ENCODE measurements at regions not wholly inside any gene's neighbourhood (a gene's known extent, or its start where the extent isn't known, plus 50 kb on each side); places are given as distances from the start of the nearest gene placed in this dataset.
"Not testable (repeated sequence)": the region's sequence is repeated elsewhere in the genome, so short reads cannot be mapped to it uniquely, and the experiment has no call there.

DNA sequence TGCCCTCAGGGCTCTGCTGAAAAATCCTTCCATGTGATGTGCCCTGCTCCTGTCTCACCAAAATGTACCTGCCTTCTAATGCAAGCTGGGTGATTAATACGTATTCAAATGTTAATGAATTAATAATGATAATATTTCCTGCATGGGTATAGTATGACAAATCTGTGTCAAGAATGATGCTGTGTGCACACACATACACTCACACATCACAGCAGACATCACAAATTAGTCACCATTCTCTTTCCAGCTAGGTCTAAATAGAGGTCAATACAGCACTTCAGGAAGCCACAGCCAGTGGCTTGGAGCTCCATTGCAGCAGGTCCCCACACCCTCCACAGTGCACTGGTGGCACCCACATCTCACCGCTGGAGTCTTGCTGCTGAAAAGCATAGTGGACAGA is 681.2 kb upstream of the NRP1 start:
- DNase-seq (ENCODE audit: low read depth in 2 of 2), result no peak

DNA sequence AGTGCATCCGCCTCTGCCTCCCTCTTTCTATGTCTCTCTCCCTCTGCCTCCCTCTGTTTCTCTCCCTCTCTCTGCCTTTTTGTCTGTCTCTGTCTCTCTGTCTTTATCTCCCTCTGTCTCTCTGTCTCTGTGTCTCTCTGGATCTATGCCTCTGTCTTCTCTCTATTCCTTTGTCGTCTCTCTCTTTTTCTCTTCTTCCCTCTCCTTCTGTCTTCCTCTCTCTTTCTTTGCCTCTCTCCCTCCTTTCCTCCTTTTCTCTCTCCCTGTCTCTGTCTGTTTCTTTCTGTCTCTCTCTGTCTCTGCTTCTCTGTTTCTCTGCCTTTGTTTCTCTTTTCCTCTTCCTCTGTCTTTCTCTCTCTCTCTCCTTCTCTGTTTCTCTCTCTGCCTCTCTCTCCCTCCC is 678.8 kb upstream of the NRP1 start:
- no peak for DNase-seq (ENCODE audit: low read depth in 2 of 2)

DNA sequence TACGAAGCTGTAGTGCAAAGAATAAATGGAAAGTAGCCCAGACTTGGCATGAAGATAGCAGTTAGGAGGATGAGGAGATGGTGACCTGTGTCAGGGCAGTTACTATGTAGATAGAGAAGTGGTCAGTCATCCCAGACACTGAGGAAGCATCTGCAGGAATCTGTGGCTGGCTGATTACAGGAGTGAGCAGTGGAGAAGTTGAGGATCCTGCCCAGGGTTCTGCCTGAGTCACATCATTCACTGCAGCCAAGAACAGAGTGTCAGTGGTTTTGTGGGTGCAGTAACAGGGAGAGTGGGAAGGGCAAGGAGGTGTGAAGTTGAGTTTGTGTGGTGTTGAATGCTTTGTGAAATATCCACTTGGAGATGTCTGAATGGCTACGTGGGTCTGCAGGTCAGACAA is 676.4 kb upstream of the NRP1 start:
- DNase-seq (ENCODE audit: low read depth in 2 of 2), result peak in 1 of 2 donors; percentile 9

DNA sequence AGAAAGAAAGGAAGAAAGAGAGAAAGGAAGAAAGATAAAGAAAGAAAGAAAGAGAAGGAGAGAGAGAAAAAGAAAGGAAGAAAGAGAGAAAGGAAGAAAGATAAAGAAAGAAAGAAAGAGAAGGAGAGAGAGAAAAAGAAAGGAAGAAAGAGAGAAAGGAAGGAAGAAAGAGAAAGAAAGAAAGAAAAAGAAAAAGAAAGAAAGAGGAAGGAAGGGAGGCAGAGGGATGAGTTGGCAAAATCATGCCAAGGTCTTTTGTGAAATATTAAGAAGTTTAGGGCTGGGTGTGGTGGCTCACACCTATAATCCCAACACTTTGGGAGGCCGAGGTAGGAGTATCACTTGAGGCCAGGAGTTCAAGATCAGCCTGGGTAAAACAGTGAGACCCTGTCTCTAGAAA is 675.8 kb upstream of the NRP1 start:
- not testable (repeated sequence) for DNase-seq (ENCODE audit: low read depth in 2 of 2)

DNA sequence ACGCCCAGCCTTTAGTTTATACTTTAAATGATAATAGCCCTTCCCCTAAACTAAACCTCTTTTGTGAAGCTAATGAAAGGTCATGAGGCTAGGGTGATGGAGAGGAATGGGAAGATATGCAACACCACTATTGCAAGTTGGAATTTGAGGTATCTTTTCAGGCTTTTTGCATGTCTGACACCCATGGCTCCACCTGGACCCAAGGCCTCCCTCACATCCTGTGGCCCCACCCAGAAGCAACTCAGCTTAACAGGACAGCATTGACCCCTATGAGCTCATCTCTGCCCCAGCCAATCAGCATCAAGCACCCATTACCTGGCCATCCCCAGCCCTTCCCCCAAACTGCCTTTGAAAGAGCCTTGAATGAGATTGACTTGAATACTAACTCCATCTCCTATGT is 674.2 kb upstream of the NRP1 start:
- DNase-seq (ENCODE audit: low read depth in 2 of 2), result no peak

DNA sequence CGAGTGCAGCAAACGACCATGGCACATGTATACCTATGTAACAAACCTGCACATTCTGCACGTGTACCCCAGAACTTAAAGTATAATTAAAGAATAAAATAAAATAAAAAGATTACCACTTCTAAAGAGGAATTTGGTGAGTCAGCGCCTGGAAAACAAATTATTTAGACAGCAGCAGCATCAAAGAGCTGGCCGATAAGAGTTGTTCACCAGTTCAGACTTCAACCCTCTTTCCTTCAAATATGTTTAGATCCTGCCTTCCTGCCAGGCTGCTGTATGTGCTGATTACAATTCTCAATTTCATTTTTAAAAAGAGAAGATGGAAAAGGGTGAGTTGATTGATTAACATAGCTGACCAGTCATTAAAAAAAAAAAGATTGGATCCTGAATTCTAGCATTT is 672.0 kb upstream of the NRP1 start:
- DNase-seq (ENCODE audit: low read depth in 2 of 2), result no peak

DNA sequence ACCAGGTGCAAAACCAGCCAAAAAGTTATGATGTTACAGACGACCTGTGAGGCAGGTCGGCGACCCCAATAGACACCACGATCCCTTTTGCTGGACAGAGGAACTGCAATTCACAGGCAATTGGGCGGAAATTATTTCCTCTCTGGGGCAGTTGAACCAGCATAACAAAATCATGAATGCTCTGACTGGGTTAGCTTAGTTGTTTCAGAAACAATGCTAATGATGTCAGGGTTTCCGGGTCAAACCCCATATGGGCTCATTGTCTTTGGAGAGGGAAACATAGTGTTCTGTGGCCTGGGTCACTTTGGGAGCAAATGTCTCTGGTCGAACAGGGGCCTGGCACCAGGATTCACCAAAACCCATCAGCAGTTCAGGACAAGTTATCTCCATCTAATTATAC is 669.1 kb upstream of the NRP1 start:
- DNase-seq (ENCODE audit: low read depth in 2 of 2), result peak in 1 of 2 donors; percentile 87

DNA sequence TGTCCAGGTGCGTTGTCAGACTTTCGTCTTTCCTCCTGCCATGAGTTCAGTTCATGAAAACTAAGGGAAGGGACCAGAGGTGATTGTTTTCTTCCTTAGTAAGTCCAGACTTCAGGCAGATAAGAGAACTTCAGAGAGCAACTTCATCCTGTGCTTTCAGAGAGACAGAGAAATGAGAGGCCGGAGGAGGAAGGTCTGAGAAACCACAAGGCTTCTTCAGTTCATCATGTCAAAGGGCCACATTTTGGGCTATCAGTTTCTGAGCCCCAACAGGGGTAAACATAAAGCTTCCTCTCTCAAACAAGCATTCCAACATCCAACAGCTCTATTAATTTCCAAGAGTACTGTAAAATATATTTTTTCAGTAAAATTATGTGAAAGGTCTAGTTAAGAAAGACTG is 668.4 kb upstream of the NRP1 start:
- DNase-seq (ENCODE audit: low read depth in 2 of 2), result no peak

DNA sequence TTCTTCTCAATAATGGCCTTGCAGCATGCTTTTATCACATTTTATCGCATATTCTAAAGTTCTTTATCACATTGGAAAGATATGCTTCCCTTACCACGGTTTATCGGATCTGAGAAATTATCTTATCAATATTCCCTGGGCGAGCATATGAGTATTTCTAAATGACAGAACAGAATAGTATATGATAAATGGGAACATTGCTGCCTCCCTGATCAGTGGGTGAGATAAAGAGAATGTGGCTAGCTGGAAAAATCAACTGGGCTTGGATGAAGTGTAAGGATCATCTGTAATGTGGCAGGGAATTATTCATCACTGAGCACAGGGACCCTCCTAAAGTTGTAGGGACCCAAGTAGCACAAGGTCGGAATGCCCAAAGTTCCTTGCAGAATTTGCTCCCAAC is 667.4 kb upstream of the NRP1 start:
- DNase-seq (ENCODE audit: low read depth in 2 of 2), result no peak

DNA sequence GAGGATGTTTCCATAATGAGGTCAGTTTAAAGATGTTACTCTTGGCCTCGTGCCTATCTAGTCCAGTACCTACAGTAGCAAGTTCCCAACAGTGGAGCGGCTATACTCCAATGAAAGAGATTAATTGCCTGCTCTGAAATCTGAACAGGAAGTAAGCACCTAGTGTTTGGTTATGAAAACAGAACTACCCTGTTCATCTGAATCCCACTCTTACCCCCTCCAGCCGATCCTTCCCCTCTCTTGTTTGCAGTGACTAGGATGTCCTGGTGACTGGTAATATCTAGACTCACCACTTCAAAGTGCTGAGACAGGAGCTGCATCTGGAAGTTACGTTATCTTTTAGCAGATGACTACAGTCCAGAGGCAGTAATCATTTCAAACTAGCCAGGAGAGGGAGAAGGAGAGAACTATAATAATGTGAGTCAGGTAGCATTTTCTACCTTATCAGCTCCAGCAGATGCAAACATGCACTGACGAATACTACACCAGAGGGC is 666.7 kb upstream of the NRP1 start:
- no peak for DNase-seq (ENCODE audit: low read depth in 2 of 2)

DNA sequence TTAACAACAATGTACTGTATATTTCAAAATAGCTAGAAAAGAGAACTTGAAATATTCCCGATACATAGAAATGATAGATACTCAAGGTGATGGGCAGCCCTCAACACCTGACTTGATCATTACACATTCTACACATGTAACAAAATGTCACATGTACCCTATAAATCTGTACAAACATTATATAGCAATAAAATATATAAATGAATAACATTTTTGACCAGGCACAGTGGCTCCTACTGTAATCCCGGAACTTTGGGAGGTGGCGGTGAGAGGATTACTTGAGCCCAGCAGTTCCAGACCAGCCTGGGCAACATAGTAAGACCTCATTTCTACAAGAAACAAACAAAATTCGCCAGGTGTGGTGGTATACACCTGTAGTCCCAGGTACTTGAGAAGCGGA is 659.5 kb upstream of the NRP1 start:
- DNase-seq (ENCODE audit: low read depth in 2 of 2), result no peak

DNA sequence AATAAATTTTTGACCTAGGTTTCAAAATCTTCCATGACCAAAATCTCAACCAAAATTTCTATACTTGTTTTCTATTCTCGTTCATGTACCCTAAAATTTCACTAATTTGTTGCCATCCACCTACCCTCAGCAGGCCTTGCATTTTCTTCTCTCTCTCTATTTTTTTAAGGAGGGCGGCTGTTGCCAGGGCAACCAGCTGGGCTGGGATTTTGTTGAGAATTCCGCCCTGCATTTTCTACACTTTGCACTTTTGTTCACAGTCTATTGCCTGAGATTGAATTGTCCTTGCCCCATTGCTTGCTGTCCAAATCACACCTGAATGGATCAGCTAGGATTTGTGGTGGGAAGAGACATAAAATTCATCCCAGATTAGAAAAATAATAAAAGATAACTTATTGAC is 657.5 kb upstream of the NRP1 start:
- DNase-seq (ENCODE audit: low read depth in 2 of 2), result no peak

DNA sequence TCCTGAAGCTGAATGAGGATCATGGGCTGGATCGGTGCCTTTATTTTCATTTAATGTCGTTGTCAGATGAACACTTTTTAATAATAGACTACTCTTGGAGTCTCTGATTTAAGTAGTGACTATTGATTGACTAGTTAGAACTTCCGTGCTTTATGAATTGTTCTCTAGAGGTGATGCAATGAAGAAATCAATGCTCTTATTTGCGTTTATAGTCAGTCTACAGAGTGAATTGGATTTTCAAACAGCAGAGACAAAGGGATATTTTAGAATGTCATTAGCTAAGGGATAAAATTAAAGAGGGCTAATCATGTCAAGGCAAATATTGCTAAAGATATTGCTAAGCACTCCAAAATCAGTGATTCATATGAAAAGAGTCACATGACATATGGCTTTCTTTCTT is 652.0 kb upstream of the NRP1 start:
- no peak for DNase-seq (ENCODE audit: low read depth in 2 of 2)

DNA sequence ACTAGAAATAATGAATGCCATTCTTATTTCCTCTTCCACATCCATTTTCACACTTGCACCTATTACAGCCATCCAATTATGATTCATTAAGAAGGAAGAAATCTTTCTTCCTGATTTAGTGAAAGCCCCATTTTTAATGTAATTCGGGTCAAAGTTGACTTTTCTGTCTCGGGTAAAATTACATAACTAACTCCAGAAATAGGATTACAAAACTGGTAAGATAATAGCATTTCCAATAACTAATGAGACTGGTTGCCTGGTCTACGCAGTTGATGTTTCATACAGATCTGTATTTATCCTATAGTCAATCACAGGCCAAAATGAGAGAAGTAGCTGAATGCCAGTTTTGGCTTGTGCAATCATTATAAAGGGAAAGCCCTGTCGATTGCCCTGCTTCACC is 651.5 kb upstream of the NRP1 start:
- DNase-seq (ENCODE audit: low read depth in 2 of 2), result no peak

DNA sequence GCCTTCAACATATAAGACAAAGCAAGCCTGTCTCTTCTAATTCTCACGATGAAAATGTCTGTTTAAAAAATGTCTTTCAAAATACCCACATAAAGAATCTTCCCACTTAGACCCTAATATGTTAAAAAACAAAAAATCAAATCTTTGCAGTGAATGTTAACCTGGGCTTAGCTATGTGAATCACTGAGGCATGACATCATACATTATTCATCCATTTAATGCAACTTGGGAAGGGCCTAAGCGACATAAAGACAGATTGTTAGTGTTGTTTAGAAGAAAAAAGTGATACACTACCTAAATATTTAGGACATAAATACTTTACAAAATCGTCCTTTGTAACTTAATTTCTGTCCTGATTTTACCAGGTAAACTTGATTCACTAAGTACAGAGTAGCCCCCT is 648.5 kb upstream of the NRP1 start:
- DNase-seq (ENCODE audit: low read depth in 2 of 2), result no peak

DNA sequence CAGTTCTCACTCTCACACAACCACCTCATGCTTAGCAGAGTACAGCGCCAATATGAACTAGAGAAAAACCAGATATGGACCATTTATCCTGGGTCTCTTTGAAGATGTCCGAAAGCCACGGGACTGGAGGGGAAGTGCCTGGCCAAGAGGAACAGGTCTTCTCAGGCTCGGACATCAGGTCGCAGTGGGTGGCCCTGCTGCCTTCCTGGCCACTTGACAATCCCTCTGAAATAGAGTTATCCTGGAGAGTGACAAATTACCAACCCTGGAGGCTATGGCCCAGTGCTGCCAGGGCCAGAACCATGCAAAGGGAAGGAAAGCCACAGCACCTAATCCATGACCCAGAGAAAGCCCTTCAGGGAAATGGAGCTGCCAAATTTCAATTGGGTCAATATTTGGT is 646.8 kb upstream of the NRP1 start:
- DNase-seq (ENCODE audit: low read depth in 2 of 2), result no peak

DNA sequence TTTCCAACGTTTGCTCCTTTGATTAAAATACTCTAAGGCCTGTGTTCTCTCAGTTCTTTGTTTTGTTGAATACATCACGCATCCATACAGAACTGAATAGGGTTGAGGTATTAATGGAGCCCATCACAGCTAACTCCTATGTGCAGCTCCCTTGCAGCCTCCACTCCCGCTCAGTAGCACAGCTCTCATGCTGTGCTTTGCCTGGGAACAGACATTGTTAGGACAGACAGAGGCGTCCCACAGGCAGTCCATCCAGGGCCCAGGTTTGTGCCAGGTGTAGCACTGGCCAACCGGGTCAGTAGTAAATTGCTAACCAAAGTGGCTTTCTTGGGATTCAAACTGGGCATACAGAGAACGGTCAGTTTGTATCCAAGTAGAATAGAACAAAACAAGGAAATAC is 644.7 kb upstream of the NRP1 start:
- no peak for DNase-seq (ENCODE audit: low read depth in 2 of 2)

DNA sequence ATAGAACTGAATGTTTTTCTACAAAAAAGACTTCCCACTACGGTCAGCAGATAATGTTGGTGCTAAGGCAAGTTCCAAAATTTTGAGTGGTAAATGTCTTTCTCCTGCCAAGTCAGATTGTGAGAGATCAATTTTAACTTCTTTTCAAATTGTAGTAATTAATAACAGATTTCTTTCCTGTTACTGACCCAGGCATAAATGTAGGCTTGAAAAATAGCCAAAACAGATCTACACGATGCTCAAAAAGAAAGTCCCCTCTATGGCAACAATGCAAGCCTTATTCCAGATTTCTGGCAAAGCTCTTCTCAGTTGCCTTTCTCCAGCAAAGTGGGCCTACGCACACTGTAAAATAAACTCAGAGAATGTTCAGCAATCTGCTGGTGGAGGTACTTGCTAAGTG is 641.0 kb upstream of the NRP1 start:
- DNase-seq (ENCODE audit: low read depth in 2 of 2), result no peak

DNA sequence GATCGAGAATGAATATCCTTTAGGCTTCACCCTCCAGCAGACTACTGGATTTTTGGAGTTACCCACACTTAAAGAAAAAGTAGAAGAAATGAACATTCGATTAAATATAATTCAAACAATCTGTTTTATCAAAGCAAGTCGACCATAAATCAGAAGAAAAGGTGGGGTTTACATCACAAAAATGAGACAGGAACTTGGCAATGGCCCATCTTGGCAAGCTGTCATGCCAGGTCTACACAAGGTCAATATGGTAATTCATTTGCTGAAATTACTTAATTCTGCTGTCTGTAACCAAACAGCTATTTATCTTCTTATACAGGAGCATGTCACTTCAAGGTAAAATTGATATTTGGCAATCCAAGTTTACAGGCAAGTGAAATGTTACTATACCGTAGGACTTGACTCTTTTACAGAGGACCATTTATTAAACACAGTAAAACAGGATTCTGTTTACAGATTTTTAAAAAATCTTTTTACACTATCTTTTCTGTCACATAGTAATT is 640.6 kb upstream of the NRP1 start:
- no peak for DNase-seq (ENCODE audit: low read depth in 2 of 2)

DNA sequence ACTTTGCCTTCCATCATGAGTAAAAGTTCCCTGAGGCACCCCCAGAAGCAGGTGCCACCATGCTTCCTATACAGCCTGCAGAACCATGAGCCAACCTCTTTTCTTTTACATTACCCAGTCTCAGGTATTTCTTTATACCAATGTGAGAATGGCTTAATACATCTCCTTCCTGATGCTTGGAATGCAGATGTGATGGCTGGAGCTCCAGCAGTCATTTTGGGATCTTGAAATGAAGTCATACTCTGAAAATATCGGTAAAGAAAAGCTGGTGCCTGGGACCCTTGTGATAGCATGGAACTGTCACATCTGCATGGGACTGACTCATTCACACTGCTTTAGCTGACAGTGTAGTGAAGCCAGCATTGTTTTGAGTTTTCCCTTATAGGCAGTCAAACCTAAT is 634.5 kb upstream of the NRP1 start:
- DNase-seq (ENCODE audit: low read depth in 2 of 2), result no peak

DNA sequence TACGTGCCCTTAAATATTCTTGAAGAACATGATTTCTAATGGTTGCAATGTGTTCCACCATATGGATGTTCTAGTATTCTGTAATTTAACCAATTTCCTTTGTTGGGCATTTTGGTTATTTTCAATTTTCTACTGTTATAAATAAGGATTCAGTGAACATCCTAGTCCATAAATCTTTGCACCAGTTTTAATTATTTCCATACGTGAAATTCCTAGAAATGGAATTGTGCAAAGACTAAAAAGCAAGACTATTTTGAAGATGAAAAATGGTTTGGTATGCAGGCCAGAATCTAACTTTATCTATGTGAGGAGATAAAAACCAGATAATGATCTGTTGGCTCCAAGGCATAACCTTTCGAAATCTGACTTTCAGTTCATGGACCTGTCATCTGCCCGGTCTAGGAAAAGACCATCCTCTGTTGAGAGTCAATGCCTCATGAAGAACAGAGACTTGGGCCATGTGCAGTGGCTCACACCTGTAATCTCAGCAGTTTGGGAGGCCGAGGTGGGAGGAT is 633.2 kb upstream of the NRP1 start:
- DNase-seq (ENCODE audit: low read depth in 2 of 2), result no peak

DNA sequence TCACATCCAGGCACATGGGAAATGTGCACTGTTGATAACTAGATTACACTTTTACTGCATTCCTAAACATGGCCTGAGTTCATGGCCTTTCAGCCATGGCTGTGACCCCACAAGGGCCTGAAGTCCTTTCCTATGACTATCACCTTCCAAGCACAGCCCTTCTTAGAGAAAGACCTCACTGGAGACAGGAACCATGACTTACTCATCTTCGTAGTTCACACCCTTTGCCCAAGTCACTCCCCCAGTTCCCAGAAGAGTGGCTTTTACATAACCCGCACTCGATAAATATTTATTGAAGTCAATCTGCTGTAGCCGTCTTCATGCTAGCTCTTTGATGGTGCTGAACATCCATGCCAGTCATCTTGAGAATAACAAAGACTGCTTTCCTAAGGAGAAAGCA is 632.5 kb upstream of the NRP1 start:
- DNase-seq (ENCODE audit: low read depth in 2 of 2), result no peak

DNA sequence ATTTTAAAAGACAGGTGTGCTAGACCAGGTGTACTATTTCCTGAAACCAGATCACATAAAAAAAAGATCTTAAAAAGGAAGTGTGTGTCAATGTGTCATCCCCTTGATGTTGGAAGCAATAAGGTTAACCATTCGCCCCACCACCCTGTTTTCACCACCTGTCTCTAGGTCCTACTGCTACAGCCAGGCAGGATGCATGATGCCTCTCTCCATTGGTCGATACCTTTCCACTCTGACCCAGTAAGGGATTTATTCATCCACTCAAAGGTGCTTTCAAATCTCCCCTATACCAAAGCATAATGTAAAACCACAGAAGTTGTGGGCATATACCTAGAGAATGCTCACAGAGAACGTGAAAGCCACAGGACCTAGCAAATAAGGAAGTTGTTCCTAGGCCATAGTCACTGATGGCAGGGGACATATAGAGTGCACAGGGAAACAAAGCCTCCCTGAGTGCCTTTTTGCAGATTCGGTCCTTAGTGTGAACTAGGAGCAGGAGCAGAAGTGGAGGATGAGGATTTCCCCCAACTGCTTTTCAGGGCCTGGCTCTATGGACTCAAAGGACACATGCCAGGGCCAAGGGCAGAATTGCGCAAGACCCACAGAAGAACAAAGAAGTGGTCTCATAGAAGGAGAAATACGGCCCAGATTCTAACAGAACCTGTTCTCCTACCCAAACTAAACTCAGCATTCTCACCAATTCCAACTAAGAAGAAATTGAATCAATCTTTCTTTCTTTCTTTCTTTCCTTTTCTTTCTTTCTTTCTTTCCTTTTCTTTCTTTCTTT is 631.5 kb upstream of the NRP1 start:
- DNase-seq (ENCODE audit: low read depth in 2 of 2), result no peak

DNA sequence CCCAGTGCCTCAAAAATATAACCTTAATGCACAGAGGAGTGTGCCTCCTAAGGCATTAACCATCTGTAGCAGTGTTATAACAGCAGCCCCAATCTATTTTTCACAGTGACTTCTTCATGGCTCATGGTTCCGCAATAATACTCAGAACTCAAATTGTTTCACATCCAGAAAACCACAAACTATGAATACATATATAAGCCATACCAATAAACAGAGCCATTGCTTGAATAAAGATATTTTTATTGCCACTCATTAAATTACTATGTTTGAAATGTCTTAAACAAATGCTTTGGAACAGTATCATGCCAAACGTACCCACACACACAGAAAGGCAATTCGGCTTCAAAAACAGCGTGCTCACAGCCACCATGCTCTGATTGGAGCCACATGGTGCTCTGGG is 629.3 kb upstream of the NRP1 start:
- DNase-seq (ENCODE audit: low read depth in 2 of 2), result no peak
